ENCODE measurements at regions not wholly inside any gene's neighbourhood (a gene's known extent, or its start where the extent isn't known, plus 50 kb on each side); places are given as distances from the start of the nearest gene placed in this dataset.

DNA sequence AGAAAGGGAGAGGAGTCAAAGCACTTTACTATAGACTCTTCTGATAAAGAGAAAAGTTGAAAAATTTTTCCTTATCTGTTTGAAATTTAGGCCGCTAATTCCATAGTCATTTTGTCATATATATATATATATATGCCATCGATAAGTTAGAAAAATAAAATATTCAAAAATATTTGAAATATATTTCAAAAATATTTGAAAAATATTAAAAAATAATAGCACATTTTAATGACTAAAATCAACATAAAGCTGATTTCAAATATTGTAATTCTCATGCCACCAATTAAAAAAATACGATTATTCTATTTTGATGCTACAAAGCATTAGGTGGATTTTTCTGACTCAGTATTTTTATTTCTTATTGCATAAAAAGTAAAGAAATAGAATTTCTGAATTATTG lies 87.1 kb downstream of the KIF2B start:
- no peak overlapping the region for H3K27ac ChIP-seq (ENCODE audit: low read length)
- no peak overlapping the region for H2AFZ ChIP-seq (ENCODE audit: low read length)
- no peaks in the 10 kb centered on the region for H3K4me1 ChIP-seq (ENCODE audit: insufficient read depth, low read length)
- no peak overlapping the region for H3K4me3 ChIP-seq (ENCODE audit: low read length)
- no peaks in the 10 kb centered on the region for H3K27me3 ChIP-seq (ENCODE audit: low read length)
- ATAC-seq = no peak
- no peaks in the 10 kb centered on the region for H4K20me1 ChIP-seq (ENCODE audit: low read length)
- TF ChIP-seq EZH2phosphoT487 (IDR thresholded peaks at IDR 0.05; ENCODE audit: borderline replicate concordance, low read length) (no peak), EZH2 (IDR thresholded peaks at IDR 0.05; ENCODE audit: low read length, unreplicated experiment) (no peak)
- TF ChIP-seq, protein P1, sequence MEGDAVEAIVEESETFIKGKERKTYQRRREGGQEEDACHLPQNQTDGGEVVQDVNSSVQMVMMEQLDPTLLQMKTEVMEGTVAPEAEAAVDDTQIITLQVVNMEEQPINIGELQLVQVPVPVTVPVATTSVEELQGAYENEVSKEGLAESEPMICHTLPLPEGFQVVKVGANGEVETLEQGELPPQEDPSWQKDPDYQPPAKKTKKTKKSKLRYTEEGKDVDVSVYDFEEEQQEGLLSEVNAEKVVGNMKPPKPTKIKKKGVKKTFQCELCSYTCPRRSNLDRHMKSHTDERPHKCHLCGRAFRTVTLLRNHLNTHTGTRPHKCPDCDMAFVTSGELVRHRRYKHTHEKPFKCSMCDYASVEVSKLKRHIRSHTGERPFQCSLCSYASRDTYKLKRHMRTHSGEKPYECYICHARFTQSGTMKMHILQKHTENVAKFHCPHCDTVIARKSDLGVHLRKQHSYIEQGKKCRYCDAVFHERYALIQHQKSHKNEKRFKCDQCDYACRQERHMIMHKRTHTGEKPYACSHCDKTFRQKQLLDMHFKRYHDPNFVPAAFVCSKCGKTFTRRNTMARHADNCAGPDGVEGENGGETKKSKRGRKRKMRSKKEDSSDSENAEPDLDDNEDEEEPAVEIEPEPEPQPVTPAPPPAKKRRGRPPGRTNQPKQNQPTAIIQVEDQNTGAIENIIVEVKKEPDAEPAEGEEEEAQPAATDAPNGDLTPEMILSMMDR (conservative IDR thresholded peaks at IDR 0.05; ENCODE audit: low read depth, low read length) = no peak
- no peak for DNase-seq
- peaks cover 42% of the 10 kb centered on the region for H3K9me3 ChIP-seq (ENCODE audit: low read length)
- no TSS peak for BruUV-seq (replicated peaks)
- H3K9me2 ChIP-seq (replicated peaks; ENCODE audit: low read length) = no peaks in the 10 kb centered on the region
- no peak overlapping the region for H3K9ac ChIP-seq (ENCODE audit: low read length)
- no peaks in the 10 kb centered on the region for H3F3A ChIP-seq (ENCODE audit: low read length, unreplicated experiment)
- CTCF ChIA-PET = no interaction called here
- no peaks in the 10 kb centered on the region for H3K79me2 ChIP-seq (ENCODE audit: low read length)
- POLR2A ChIA-PET (ENCODE audit: unreplicated experiment) = no interaction called here
- H3K36me3 ChIP-seq (ENCODE audit: low read depth, low read length) = 0 out of 2 replicates have a peak, but pooled peaks cover 3% of the 10 kb centered on the region
- intact Hi-C loops (cut with micrococcal nuclease) = no loop called here
- H3K4me2 ChIP-seq (ENCODE audit: low read length) = no peak overlapping the region

DNA sequence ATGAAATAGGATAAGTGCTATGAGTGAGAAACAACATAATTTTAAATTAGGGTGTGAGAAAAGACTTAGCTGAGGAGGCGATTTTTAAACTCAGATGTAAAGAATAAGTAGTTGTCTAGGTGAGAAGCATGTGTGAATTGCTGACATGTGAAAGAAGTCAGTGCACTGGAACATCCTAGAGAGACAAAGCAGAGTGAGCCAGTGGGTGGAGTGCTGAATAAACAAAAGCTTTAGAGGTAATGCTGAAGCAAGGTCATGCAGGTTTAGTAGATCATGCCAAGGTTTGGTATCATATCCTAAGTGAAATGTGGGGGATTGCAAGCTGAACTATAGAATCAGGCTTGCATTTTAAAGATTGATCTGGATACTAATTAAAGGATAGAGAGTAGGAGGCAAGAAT lies 89.4 kb downstream of the KIF2B start:
- intact Hi-C loops (cut with micrococcal nuclease) = no loop called here
- Histone ChIP-seq H3K4me2 (ENCODE audit: low read length) (no peak overlapping the region), H3K36me3 (ENCODE audit: low read depth, low read length) (0 out of 2 replicates have a peak, but pooled peaks cover 3% of the 10 kb centered on the region), H4K20me1 (ENCODE audit: low read length) (no peaks in the 10 kb centered on the region), H3K27me3 (ENCODE audit: low read length) (no peaks in the 10 kb centered on the region), H3K9ac (ENCODE audit: low read length) (no peak overlapping the region), H3K4me3 (ENCODE audit: low read length) (no peak overlapping the region), H3K9me3 (ENCODE audit: low read length) (peaks cover 27% of the 10 kb centered on the region), H3K79me2 (ENCODE audit: low read length) (no peaks in the 10 kb centered on the region), H3K9me2 (replicated peaks; ENCODE audit: low read length) (no peaks in the 10 kb centered on the region), H3K27ac (ENCODE audit: low read length) (no peak overlapping the region), H3F3A (ENCODE audit: low read length, unreplicated experiment) (no peaks in the 10 kb centered on the region), H2AFZ (ENCODE audit: low read length) (no peak overlapping the region), H3K4me1 (ENCODE audit: insufficient read depth, low read length) (no peaks in the 10 kb centered on the region)
- CTCF ChIA-PET = no interaction called here
- DNase-seq = no peak
- POLR2A ChIA-PET (ENCODE audit: unreplicated experiment) = no interaction called here
- no TSS peak for BruUV-seq (replicated peaks)
- TF ChIP-seq EZH2phosphoT487 (IDR thresholded peaks at IDR 0.05; ENCODE audit: borderline replicate concordance, low read length) (no peak), EZH2 (IDR thresholded peaks at IDR 0.05; ENCODE audit: low read length, unreplicated experiment) (no peak)
- TF ChIP-seq, protein P1 (conservative IDR thresholded peaks at IDR 0.05; ENCODE audit: low read depth, low read length) = no peak
- ATAC-seq = no peak

DNA sequence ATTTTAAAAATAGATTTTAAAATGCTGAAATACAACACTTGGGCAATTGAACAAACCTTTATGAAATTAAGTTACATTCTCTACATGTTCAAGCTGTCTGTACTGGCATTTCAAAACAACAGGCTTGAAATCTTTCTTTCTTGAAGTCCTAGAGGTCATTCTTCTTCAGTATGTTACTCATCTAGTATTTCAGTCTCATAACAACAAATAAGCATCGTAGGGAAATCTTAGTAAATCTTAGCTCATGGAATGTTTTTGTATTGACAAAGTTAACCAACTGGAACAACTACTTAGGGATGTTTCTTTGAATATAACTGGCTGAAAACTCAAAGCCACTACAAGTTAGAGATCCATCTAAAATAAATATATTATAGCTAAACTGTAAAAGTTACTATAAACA lies 96.6 kb downstream of the KIF2B start:
- H3F3A ChIP-seq (ENCODE audit: low read length, unreplicated experiment) = no peaks in the 10 kb centered on the region
- intact Hi-C loops (cut with micrococcal nuclease) = no loop called here
- no peaks in the 10 kb centered on the region for H3K4me1 ChIP-seq (ENCODE audit: insufficient read depth, low read length)
- ChIA-PET CTCF (no interaction called here), POLR2A (ENCODE audit: unreplicated experiment) (no interaction called here)
- no peaks in the 10 kb centered on the region for H3K36me3 ChIP-seq (ENCODE audit: low read depth, low read length)
- no peak overlapping the region for H3K4me3 ChIP-seq (ENCODE audit: low read length)
- H4K20me1 ChIP-seq (ENCODE audit: low read length) = no peaks in the 10 kb centered on the region
- 0 out of 2 replicates have a peak, but pooled peaks cover 22% of the 10 kb centered on the region for H3K9me3 ChIP-seq (ENCODE audit: low read length)
- no peak for ATAC-seq
- BruUV-seq (replicated peaks) = no TSS peak
- H2AFZ ChIP-seq (ENCODE audit: low read length) = no peak overlapping the region
- H3K27me3 ChIP-seq (ENCODE audit: low read length) = no peaks in the 10 kb centered on the region
- TF ChIP-seq, protein P1 (conservative IDR thresholded peaks at IDR 0.05; ENCODE audit: low read depth, low read length) = no peak
- TF ChIP-seq EZH2phosphoT487 (IDR thresholded peaks at IDR 0.05; ENCODE audit: borderline replicate concordance, low read length) (no peak), EZH2 (IDR thresholded peaks at IDR 0.05; ENCODE audit: low read length, unreplicated experiment) (no peak)
- no peak overlapping the region for H3K27ac ChIP-seq (ENCODE audit: low read length)
- no peak overlapping the region for H3K4me2 ChIP-seq (ENCODE audit: low read length)
- no peak overlapping the region for H3K9ac ChIP-seq (ENCODE audit: low read length)
- no peak for DNase-seq
- H3K79me2 ChIP-seq (ENCODE audit: low read length) = no peaks in the 10 kb centered on the region
- no peaks in the 10 kb centered on the region for H3K9me2 ChIP-seq (replicated peaks; ENCODE audit: low read length)
